K562 (cell line): ENCODE measurements at regions not wholly inside any gene's neighbourhood (a gene's known extent, or its start where the extent isn't known, plus 50 kb on each side); places are given as distances from the start of the nearest gene placed in this dataset.
A peak's percentile ranks its signal among the peaks of the same experiment; 100 is the strongest.

ENCODE experiments used
- CHD7 ChIP-seq: fragments of 200-600 bp; sonication (generic); IDR thresholded peaks from one replicate; pipeline ENCODE4 v1.6.1; 2012; ENCODE audit warnings: mild to moderate bottlenecking, low read depth, low read length, inconsistent platforms
- FOXM1 ChIP-seq, 2 experiments: fragments of 450-650 bp in 1 of 2; sonication (generic) in 1 of 2; formaldehyde crosslinking in 1 of 2; IDR thresholded peaks; 2 replicates each; pipeline versions ENCODE4 v1.6.1 to v1.9.0; 2017 to 2022; ENCODE audit warnings: low read depth in 2 of 2, mild to moderate bottlenecking in 2 of 2, missing genetic modification reagents in 1 of 2, moderate library complexity in 1 of 2
- HNRNPK ChIP-seq: fragments of 200-400 bp; formaldehyde crosslinking; IDR thresholded peaks from one replicate; pipeline ENCODE4 v1.6.1; 2018; ENCODE audit warnings: mild to moderate bottlenecking, low read depth, low read length; ENCODE audit not compliant: poor library complexity, severe bottlenecking
- KAT2B ChIP-seq: IDR thresholded peaks from one replicate; pipeline ENCODE4 v1.6.1; 2012; ENCODE audit warnings: low read depth, mild to moderate bottlenecking, control low read depth, inconsistent platforms, low read length, moderate library complexity
- MIER1 ChIP-seq: fragments of 450-650 bp; IDR thresholded peaks from 2 replicates; pipeline ENCODE4 v1.6.1; 2016; ENCODE audit warnings: antibody characterized with exemption, mild to moderate bottlenecking, low read depth
- NR2C1 ChIP-seq, 2 experiments: fragments of 450-650 bp; IDR thresholded peaks; 2 replicates each; pipeline ENCODE4 v1.6.1; 2017; ENCODE audit warnings: mild to moderate bottlenecking in 2 of 2, antibody characterized with exemption in 1 of 2, inconsistent platforms in 1 of 2, missing compliant biosample characterization in 1 of 2, missing genetic modification characterization in 1 of 2
- RAD51 ChIP-seq: fragments of 450-650 bp; IDR thresholded peaks from 2 replicates; pipeline ENCODE4 v1.7.1; 2016; ENCODE audit warnings: low read depth, mild to moderate bottlenecking, borderline replicate concordance
- SOX6 ChIP-seq: fragments of 450-650 bp; IDR thresholded peaks from 2 replicates; pipeline ENCODE4 v1.6.1; 2014; ENCODE audit warnings: mild to moderate bottlenecking
- SRSF1 ChIP-seq: fragments of 200-400 bp; formaldehyde crosslinking; IDR thresholded peaks from 2 replicates; pipeline ENCODE4 v1.6.1; 2017; ENCODE audit warnings: mild to moderate bottlenecking, low read depth, low read length, moderate library complexity
- TCF3 ChIP-seq: sonication (generic); formaldehyde crosslinking; IDR thresholded peaks from 2 replicates; pipeline ENCODE4 v1.4.0; 2020; ENCODE audit warnings: mild to moderate bottlenecking, missing genetic modification reagents
- TGIF2 ChIP-seq: sonication (generic); formaldehyde crosslinking; IDR thresholded peaks from 2 replicates; pipeline ENCODE4 v1.8.1; 2022; ENCODE audit warnings: mild to moderate bottlenecking, missing genetic modification reagents, moderate library complexity
- ZNF184 ChIP-seq: sonication (generic); formaldehyde crosslinking; IDR thresholded peaks from 2 replicates; pipeline ENCODE4 v1.5.0; 2020; ENCODE audit warnings: missing genetic modification reagents
- ZNF518B ChIP-seq: fragments of 250-450 bp; sonication (Bioruptor Pico); IDR thresholded peaks from 2 replicates; pipeline ENCODE4 v1.5.0; 2021; ENCODE audit warnings: mild to moderate bottlenecking, moderate library complexity

- no peak for TF ChIP-seq CHD7
- no peak for TF ChIP-seq ZNF518B (CRISPR knock-in tag)
- 0 out of 2 replicates have a peak, but pooled peaks have one; percentile 25 for TF ChIP-seq FOXM1 (IDR thresholded peaks at IDR 0.05; ENCODE audit: low read depth)
- TF ChIP-seq FOXM1 (CRISPR knock-in tag; IDR thresholded peaks at IDR 0.05; ENCODE audit: low read depth), result no peak
- TF ChIP-seq TCF3 (CRISPR knock-in tag), result no peak
- TF ChIP-seq NR2C1 (IDR thresholded peaks at IDR 0.05), result peak; percentile 49
- 0 out of 2 replicates have a peak, but pooled peaks have one; percentile 34 for TF ChIP-seq NR2C1 (tag; IDR thresholded peaks at IDR 0.05)
- TF ChIP-seq ZNF184 (CRISPR knock-in tag), result no peak
- TF ChIP-seq MIER1, result peak; percentile 61; the same call in 1 of the 2 replicates
- no peak for TF ChIP-seq SRSF1
- TF ChIP-seq HNRNPK, result no peak
- TF ChIP-seq SOX6, result peak; percentile 44; the same call in 1 of the 2 replicates
- TF ChIP-seq KAT2B, result no peak
- TF ChIP-seq RAD51, result peak; percentile 32; the same call in 1 of the 2 replicates
- no peak for TF ChIP-seq TGIF2 (CRISPR knock-in tag)
These were observed 160.3 kb upstream of the ZNF217 start (continued) for GRCh38 chr20:53753880-53754459.
